ENCODE measurements at regions not wholly inside any gene's neighbourhood (a gene's known extent, or its start where the extent isn't known, plus 50 kb on each side); places are given as distances from the start of the nearest gene placed in this dataset.

DNA sequence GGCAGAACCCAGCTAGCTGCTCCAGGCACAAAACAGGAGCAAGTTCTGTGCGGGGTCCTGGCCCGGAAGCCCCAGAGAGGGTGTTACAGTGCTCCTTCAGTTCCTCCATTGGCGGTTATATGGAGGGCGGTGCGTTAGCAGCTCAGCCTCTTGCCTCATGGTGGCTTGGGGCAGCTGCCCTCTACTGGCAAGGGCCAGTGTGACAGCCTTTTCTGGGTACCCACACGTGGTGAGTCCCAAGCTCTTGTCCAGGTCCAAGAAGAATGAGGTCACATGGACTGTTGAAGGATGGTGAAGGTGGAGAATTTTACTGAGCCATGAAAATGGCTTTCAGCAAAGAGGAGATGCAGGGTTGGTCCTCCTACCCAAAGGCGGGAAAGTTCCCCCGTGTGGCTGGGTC is 100.5 kb downstream of the WT1 start:
- TF ChIP-seq YY1 (tag by site-specific recombination; IDR thresholded peaks at IDR 0.05) (no peak), ZNF174 (tag by site-specific recombination; IDR thresholded peaks at IDR 0.05) (no peak), ZSCAN16 (tag by site-specific recombination; IDR thresholded peaks at IDR 0.05) (no peak)

Measured in HEK293 (cell line).